GM21737 (cell line): ENCODE measurements at regions not wholly inside any gene's neighbourhood (a gene's known extent, or its start where the extent isn't known, plus 50 kb on each side); places are given as distances from the start of the nearest gene placed in this dataset.

Experiments
- ATAC-seq: cut with Tn5 transposase; IDR thresholded peaks from one replicate; pipeline ENCODE4 v1.9.1; 2021; ENCODE audit warnings: mild to moderate bottlenecking, moderate library complexity; ENCODE audit not compliant: unreplicated experiment

DNA sequence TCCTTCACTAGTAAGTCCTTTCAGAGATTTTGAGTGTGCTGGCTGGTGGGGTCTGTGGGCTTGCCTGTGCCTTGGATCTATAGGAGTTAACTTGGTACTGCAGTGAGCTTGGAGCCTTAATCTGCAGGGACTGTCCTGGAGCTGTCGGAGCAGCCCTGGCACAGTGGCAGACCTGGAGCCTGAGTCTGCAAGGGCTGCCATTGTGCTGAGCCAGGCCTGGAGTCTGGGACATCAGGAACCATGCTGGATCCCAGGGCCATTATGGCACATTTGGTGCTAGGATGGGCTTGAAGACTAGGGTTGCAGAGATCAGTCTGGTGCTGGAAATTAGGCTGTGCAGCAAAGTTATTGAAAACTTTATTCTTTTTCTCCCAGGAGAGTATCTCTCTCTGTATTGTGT is 665.4 kb downstream of the METTL15 start:
- no peak for ATAC-seq

DNA sequence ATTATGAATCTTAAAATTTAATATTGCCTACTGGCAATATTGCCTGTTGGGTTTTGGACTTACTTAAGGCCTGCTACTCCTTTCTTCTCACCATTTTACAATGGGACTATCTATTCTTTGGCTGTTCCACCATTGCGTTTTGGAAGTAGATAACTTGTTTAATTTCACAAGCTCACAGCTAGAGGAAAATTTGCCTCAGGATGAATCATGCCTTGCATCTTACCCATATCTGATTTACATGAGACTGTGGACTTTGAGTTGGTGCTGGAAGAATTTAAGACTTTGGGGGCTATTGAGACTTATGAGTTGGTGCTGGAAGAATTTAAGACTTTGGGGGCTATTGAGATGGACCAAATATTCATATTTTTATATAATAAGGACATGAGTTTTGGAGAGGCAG is 662.6 kb downstream of the METTL15 start:
- no peak for ATAC-seq

DNA sequence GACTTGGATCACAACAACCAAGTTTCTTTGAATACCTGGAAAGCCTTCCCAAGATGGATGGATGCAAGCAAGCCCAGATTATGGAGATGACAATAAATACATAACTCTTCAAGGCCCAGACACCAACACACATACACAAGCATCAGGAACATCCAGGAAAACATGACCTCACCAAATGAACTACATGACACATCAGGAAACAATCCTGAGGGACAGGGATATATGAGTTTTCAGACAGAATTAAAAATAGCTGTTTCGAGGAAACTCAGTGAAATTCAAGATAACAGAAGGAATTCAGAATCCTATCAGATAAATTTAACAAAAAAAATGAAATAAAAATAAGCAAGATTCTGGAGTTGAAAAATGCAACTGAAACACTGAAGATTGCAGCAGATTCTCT is 659.4 kb downstream of the METTL15 start:
- no peak for ATAC-seq

DNA sequence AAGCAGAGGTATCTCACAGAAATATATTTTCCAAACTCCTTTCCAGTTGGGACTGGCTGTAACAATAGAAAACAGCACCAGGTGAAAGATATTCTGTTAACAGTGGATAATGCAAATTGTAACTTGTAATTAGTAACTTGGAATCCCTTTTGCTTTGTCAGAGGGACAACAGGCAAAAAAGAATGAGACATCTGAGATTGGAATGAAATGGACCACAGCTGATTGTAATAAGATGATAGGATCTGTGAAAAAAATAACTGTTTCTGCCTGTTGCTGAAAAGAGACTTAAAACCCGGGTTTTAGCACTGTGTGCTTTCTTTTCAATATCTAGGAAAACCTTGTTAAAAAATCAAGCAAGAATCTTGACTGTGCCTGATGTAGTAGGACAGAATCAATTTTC is 655.7 kb downstream of the METTL15 start:
- ATAC-seq, result no peak

DNA sequence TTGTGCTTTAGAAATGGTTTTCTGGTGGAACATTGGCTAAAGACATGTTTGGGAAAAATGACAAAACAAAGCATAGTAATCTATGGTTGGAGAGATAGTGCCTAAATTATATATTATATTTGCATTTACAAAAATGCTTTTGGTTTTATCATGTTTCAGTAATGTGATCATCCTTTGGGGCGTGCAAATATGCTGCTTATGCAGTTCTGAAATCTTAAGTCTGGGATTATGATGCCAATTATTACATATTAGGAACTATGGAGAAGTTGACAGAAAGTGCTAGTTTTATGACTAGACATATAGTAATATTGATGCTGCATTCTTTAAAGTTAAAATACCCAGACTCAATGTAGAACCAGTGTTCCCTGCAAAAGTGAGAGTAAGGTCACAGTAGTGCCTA is 655.0 kb downstream of the METTL15 start:
- ATAC-seq, result no peak

DNA sequence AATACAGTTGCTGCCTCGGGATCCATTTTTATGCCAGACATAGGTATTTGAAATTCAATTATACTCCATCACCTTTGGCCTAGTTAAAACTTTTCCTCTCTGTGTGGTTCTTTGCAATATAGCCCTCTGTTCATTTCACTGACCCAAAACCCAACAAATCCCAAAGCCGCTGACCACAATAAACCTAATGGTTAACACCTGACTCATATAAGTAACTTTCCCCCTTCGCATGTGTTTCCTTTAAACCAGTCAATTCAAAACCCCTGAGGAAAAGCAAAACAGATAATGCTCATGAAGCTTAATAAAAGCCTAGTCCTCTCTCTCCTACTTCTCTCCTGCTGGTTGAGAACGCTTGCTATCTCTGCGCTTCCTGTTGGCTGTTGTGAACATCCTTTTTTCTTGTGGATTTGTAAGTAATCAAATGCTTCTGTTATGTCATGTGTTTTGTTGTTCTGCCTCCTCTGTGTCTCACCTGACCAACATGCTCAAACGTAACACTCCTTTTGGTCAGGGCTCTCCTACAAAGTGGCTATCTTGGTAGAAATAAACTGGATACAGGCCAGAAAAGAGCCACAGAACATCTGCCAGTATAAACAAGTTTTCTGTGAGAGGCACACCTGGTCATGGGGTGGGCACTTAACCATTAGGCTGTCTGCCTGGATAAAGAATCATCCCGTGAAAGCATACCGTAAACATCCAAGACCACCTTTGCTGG is 652.6 kb downstream of the METTL15 start:
- no peak for ATAC-seq

DNA sequence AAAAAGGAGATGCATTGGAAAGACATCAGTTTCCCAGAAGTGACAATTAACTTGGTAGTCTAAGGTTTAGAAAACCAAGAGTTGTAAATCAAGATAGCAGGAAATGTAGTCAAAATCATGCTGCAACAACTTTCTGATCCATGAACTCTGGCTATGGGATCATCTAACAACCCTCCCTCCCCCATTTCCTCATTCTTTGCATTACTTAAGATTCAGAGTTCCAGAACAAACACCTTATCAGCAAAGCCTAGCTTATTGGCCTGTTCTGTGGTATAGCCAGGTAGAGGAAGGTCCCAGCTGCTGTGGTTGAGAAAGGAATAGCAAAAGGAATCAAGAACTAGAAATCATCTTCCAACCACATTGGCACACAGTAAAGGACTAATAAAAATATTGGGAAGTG is 651.1 kb downstream of the METTL15 start:
- no peak for ATAC-seq

DNA sequence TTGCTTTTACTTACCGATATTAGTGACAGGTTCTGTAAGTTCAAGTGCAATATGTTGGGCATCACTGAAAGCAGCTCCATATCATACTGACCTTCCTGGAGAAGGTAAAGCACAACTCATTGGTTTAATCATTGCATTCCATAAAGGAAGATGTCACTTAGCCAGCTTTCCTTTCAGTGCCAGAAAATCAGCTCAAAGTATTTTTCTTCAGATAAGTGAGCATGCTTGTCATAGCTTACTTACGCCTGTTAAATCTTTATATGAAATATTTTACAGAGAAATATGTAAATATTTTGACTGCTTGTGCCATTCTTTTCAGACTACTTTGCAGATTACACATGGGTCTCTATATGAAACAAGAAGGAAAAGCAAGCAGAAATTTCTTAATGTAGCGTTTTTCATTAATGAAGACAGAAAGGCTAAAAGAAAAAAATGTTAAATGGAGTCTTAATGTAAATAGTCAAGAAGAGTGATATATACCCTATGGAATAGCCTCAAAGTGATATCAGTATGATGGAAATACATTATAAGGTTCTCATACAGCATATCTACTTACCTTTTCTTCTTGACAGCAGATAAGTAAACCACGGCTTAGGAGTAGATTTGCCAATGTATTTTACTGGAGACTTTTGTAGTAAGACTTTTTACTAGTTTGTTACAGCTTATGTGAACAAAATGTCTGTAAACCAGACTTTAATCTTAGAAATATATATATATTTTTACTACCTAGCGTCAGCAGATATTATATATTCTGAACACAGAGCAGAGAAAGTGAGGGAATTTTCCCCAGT is 649.7 kb downstream of the METTL15 start:
- ATAC-seq, result no peak

DNA sequence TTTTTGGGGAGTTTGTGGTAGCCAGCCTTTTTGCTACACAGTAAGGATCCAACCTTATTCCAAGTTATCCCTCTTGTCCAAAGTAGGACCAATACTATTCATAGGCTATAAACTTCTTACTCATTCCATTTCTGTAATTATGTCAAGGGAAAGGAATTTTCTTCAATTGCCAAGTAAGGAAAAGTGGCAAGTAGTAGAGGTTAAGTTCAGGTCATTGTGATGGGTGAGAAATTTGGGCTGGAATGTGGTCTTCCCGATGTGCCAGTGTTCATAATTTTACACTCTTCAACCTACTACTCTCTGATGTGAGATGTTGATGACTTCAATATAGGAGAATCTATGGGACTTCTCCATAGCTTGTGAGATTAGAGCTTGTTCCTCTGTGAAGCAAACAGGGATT is 648.8 kb downstream of the METTL15 start:
- ATAC-seq, result no peak

DNA sequence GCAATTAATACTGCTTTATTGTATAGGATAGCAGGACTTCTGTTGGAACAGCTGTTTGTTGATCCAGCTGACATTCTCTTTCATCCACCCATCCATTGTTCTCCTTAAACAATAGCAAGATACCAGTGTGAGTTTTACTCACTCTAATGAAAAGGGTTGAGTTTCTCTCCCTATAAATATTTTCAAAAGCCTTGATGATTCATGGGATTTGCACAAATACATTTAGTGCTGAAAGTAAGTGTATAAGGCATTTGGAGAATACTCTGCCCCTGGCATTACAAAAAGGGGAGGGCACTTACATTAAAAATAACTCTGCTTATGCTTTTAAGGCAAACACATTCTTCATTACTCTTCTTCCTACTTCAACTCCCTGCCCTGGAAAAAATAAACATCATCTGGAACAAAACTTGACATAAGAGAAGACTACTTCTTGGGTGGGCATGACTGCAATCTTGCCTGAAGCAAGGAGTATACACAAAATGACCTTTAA is 634.9 kb downstream of the METTL15 start:
- ATAC-seq, result no peak

DNA sequence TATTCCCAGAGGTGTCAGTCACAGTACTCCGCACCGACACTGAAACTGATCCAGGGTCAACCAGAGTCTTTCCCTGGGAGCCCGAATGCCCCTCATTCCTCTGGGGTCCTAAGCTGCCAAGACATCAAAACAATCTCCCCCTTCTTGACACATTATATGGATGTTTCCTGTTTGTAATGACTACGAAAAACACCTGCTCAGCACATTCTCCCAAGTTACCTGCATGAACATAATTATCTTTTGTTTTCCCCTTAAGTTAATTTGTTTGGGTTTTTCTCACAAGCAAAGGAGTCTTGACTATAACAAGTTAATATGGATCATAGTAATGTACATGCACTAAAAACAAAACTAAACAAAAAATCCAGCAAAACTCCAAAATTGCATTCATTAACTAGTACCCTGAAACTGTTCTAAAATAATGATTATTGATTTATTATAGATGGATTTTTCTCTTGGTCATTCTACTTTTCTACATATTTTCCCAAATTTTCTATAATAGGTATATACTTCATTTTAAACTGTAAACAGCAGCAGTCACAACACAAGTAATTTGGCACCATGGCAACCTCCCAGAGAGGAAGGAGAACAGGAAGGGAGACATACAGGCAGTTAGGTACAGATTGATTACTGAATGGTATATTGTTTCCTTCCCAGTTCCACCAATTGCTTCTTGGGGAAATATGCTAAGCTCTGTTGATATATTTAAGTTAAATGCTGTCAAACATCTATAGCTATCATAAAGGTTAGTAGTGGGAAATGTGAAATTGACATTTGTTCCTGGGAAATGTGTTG is 631.5 kb downstream of the METTL15 start:
- ATAC-seq, result no peak

DNA sequence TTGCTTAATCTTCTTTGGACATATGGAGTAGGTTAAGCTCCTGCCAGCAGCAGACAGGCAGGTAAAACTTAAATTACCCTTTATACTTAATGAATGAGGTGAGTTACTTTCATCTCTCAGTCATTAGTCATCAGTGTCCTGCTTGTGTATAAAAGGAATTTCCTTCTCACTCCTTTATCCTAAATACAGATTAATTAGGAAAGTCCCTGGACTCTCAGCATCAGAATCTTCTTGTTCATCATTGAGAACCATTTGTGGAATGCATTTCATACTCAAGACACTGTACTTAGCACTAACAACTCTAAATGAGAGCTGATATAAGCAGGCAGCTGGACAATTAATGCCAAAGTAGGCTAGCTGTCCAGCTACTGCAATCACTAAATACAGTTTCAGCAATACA is 630.4 kb downstream of the METTL15 start:
- ATAC-seq, result no peak

DNA sequence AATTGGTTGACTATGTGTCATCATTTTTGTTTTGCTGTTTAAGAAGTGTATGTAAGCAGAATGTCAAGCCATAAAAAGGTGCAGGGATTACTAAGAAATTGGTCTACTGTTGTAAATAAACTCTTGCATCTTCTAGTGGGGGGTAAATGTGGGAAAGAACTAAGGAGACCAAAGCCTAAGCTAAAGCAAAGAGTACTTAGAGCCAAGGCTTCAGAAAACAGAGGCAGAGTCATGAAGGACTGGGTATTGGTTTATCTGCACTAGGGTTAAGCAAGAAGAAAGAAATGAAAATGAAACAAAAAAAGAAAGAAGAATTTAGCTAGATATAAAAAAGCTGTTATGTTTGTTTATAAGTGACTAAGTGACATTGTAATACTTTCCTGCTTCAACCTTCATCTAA is 628.1 kb downstream of the METTL15 start:
- ATAC-seq, result no peak

DNA sequence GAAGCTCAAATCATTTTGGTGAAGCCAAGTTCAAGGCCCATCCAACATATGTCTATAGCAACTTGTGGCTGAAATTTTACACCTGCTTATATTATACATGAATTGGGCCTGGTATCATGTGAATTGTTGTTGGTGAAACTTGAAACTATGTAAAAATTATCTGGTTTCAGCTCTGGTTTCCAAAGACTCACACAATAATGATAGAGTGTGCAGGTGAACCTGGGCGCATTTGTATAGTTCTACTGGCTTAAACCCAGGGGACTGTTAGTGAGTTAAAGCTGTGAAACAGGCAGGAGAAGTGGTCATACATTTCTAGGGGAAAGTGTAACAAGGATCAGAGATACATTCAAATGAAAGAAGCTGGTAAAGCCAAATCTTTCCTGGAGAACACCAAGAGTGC is 627.3 kb downstream of the METTL15 start:
- ATAC-seq, result no peak

DNA sequence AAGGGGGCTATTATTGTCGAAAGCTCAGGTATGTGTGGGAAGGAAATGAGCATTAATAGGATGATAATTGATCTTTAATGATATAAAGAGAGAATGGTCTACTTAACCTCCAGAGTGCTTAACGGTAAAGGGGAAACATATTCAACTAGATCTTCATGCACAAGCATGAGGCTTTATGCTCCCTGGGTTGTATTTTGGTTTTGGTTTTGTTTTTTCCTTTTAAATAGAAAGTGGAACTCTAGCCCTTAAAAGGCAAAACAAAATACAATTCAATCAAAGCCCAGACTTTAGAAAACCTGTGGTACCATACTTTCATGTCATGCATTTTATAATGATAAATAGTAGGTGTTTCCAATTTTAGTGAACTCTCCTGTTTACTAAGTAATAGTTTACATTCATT is 622.7 kb downstream of the METTL15 start:
- ATAC-seq, result no peak

DNA sequence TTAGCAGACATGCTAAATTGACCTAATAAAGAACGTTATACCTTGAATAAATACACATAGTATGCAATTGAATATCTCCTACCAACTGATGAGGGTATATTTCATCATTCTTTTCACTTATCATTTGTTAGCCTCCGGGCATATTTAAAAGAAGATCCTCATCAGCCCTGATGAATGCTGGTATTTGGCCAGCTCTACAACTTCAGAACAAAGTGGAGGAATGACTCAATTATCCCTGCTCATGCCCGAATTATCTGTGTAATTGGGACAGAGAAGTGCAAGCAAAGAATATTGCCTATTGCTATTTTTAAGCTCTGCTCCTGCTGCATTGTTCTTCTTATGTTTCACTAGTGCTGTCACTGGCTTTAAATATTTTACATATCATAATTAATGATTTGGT is 622.1 kb downstream of the METTL15 start:
- ATAC-seq, result no peak

DNA sequence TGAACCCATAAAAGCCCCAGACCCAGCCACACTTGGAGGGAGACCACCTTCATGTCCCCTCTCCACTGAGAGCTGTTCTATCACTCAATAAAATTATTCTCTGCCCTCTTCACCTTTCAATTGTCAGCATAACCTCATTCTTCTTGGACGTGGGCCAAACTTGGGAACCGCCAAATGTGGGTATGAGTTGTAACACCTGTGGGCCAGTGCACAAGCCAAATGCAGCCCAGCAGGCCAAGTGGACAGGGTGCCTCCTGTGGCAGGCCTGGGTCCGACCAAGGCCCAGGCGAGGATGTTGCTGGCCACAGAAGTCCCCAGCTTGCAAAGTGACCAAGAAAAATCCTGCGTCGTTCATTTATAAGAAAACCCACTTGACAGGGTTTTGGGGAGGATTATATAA is 621.2 kb downstream of the METTL15 start:
- ATAC-seq, result no peak

DNA sequence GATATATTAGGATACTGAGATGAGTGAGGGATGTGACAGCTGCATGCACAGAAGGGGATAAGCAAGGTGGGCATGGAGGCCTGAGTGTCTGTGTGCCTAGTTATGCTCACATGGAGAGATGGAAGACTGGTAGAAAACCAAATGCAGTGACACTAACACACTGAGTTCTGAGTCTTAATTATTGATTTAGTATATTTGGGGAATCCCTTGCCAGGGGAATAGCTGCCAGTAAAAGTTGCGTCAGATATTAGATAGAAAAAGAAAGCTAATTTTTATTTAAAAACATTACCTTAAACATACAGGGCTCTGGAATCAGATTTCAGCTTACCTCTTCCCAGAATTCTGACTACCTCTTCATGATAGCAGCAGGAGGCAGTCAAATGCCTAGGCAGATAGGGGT is 620.5 kb downstream of the METTL15 start:
- ATAC-seq, result no peak

DNA sequence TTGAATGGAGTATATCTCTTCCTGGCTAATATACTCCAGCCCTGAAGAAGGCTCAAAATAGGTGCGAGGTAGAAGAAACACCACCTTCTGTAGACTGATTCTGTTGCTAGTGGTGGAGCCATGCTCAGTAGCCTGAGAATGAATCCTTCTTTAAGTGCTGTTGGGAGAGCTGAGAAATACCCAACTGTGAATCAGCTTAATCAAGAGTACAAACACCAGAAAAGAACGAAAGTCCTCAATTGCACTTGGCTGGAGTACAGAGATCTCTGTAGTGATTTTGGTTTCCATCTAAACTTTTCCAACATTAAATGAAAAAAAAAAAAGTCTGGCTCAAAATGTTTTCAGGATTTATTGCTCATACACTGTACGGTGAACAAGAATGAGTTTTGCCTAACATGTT is 619.1 kb downstream of the METTL15 start:
- no peak for ATAC-seq

DNA sequence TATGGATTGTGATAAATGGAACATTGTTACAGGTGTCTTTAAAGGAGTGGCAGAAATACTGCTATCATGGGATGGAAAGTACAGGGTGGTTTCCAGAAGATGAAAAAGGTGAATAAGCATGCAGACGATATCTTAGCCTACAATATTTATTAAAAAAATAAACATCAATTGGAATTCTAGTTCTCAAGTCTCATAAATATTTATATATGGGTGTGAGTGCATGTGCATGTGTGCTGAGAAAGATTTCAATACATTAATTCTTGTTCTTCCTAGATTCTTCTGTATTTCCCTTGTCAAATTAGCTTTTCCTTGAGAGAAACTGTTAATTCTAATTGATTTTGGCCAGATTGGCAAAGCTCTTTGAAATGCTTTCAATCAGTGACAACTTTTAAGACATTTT is 618.2 kb downstream of the METTL15 start:
- ATAC-seq, result no peak

DNA sequence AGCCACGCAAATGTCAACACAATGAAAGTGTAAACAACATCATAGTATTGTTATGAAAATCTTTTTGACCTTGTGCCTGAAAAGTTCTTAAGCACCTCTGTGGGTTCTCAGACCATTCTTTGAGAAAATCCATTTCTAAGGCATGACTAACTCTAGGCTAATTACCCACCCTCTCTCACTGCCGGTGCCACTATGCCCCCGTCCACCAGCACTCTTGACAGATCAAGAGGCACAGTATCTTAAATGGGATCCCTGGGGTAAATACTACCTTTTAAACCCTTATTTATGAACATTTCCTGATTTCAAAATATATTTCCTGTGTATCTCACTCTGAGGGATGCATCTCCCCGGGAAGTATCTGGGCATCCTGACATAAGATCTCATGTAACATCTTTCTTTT is 607.5 kb downstream of the METTL15 start:
- ATAC-seq, result no peak

DNA sequence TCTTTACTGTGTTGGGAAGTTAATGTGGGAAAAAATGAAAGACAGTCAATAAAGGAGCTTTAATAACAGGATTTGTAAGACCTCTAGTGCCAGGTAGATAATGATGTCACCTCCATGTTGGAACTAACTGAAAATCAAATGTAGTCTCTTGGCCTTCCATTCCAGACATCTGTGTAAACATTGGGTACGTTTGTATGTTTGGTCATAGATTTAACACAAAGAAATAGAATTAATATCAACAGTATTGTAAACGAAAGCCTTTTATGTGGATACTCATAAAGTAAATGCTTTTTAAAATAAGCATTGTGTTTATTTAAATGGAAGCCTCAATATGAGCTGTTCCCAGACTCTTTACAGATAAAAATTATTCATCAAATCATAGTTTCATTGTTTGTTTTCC is 605.7 kb downstream of the METTL15 start:
- no peak for ATAC-seq
